H1 (cell line): ENCODE measurements at regions not wholly inside any gene's neighbourhood (a gene's known extent, or its start where the extent isn't known, plus 50 kb on each side); places are given as distances from the start of the nearest gene placed in this dataset.

Experiments
- CTCF ChIA-PET: fragments of 300-600 bp; sonication (Branson Sonifier 250); formaldehyde crosslinking; loops from one replicate; lab custom pipeline; 2021; ENCODE audit not compliant: partially characterized antibody; lab: Charles Lee
- POLR2A ChIA-PET: fragments of 300-600 bp; sonication (Branson Sonifier 250); formaldehyde crosslinking; loops from one replicate; lab custom pipeline; 2021; ENCODE audit warnings: inconsistent platforms; ENCODE audit not compliant: partially characterized antibody; lab: Charles Lee
- DNase-seq, 2 experiments: peaks; one replicate each; pipeline versions ENCODE4 v3.0.0 to v3.0.0-alpha.2; 2010 to 2022; ENCODE audit warnings: low spot score in 2 of 2, low read depth in 1 of 2, mixed read lengths in 1 of 2
- FAIRE-seq: peaks from 2 replicates; lab custom pipeline; 2011; peaks lifted over from hg19 to GRCh38; lab: Jason Lieb, UNC
- H2AFZ ChIP-seq: 2 replicates; pipeline ENCODE4 v1.8.1; 2012; ENCODE audit warnings: low read length, inconsistent platforms
- H2AK5ac ChIP-seq: 2 replicates; pipeline ENCODE4 v1.6.1; 2013; ENCODE audit warnings: low read depth, low read length
- H2BK120ac ChIP-seq: replicated peaks from 2 replicates; pipeline ENCODE3; 2013; ENCODE audit warnings: low read depth, low read length, inconsistent platforms
- H2BK12ac ChIP-seq: 2 replicates; pipeline ENCODE4 v1.6.1; 2013; ENCODE audit warnings: low read depth, low read length
- H2BK15ac ChIP-seq: 2 replicates; pipeline ENCODE4 v1.6.1; 2013; ENCODE audit warnings: low read length
- H2BK20ac ChIP-seq: 2 replicates; pipeline ENCODE4 v1.6.1; 2013; ENCODE audit warnings: low read length
- H2BK5ac ChIP-seq: 2 replicates; pipeline ENCODE4 v1.6.1; 2013; ENCODE audit warnings: low read depth, low read length
- H3K14ac ChIP-seq: 2 replicates; pipeline ENCODE4 v1.6.1; 2013; ENCODE audit warnings: inconsistent platforms; ENCODE audit not compliant: insufficient read length
- H3K18ac ChIP-seq: 2 replicates; pipeline ENCODE4 v1.6.1; 2013; ENCODE audit warnings: low read length; ENCODE audit errors: extremely low read depth
- H3K23ac ChIP-seq: 2 replicates; pipeline ENCODE4 v1.6.1; 2013; ENCODE audit warnings: inconsistent platforms; ENCODE audit not compliant: insufficient read length
- H3K23me2 ChIP-seq: 2 replicates; pipeline ENCODE4 v1.6.1; 2013; ENCODE audit warnings: low read depth, low read length
- H3K27ac ChIP-seq: 2 replicates; pipeline ENCODE4 v1.6.1; 2011; ENCODE audit warnings: low read depth, low read length, inconsistent platforms
- H3K27me3 ChIP-seq, 4 experiments: replicated peaks in 1 of 4; 1 replicate in 1 of 4; 2 replicates in 3 of 4; pipeline versions ENCODE4 v1.6.1 to v1.8.1; 2011 to 2013; ENCODE audit warnings: low read length in 3 of 4, mild to moderate bottlenecking in 3 of 4, inconsistent platforms in 2 of 4, mixed read lengths in 2 of 4, moderate library complexity in 1 of 4; ENCODE audit not compliant: control insufficient read depth in 3 of 4, insufficient read depth in 3 of 4; ENCODE audit errors: extremely low read depth in 1 of 4
- H3K36me3 ChIP-seq, 4 experiments: 2 replicates each; pipeline versions ENCODE4 v1.6.1 to v1.8.1; 2011 to 2013; ENCODE audit warnings: mild to moderate bottlenecking in 4 of 4, low read length in 3 of 4, moderate library complexity in 2 of 4, control low read depth in 1 of 4, inconsistent platforms in 1 of 4; ENCODE audit not compliant: insufficient read depth in 4 of 4, control insufficient read depth in 2 of 4
- H3K4ac ChIP-seq: replicated peaks from 2 replicates; pipeline ENCODE3; 2013; ENCODE audit warnings: low read length, low read depth, mixed read lengths, inconsistent platforms; ENCODE audit not compliant: insufficient read length
- H3K4me1 ChIP-seq, 4 experiments: replicated peaks in 1 of 4; 1 replicate in 1 of 4; 2 replicates in 3 of 4; pipeline versions ENCODE4 v1.6.1 to v1.8.1; 2011 to 2013; ENCODE audit warnings: low read length in 3 of 4, inconsistent platforms in 2 of 4, mixed read lengths in 1 of 4; ENCODE audit not compliant: insufficient read depth in 4 of 4, control insufficient read depth in 3 of 4
- H3K4me2 ChIP-seq, 2 experiments: 2 replicates each; pipeline versions ENCODE4 v1.6.1 to v1.8.1; 2011 to 2013; ENCODE audit warnings: low read depth in 2 of 2, low read length in 2 of 2, control low read depth in 1 of 2, inconsistent platforms in 1 of 2, mild to moderate bottlenecking in 1 of 2; ENCODE audit not compliant: insufficient read depth in 1 of 2
- H3K4me3 ChIP-seq, 4 experiments: fragments of 200-600, 300-600 bp in 1 of 4; sonication (generic), shearing (Covaris generic), sonication (Bioruptor Twin) in 1 of 4; 2 replicates each; pipeline versions ENCODE4 v1.5.1 to v1.8.1; 2011 to 2016; ENCODE audit warnings: low read length in 4 of 4, low read depth in 3 of 4, control low read depth in 2 of 4, inconsistent platforms in 2 of 4, mild to moderate bottlenecking in 2 of 4, mixed read lengths in 1 of 4, moderate library complexity in 1 of 4; ENCODE audit not compliant: insufficient read depth in 2 of 4; ENCODE audit errors: extremely low read depth in 1 of 4
- H3K56ac ChIP-seq: replicated peaks from 2 replicates; pipeline ENCODE3; 2013; ENCODE audit warnings: low read depth, mild to moderate bottlenecking, mixed read lengths, low read length, inconsistent platforms; ENCODE audit not compliant: insufficient read length
- H3K79me1 ChIP-seq: 2 replicates; pipeline ENCODE4 v1.6.1; 2013; ENCODE audit warnings: low read depth, low read length, control low read depth
- H3K79me2 ChIP-seq, 2 experiments: 2 replicates each; pipeline versions ENCODE4 v1.6.1 to v1.8.1; 2012 to 2013; ENCODE audit warnings: low read length in 2 of 2, mild to moderate bottlenecking in 2 of 2, inconsistent platforms in 1 of 2; ENCODE audit not compliant: insufficient read depth in 2 of 2, control insufficient read depth in 1 of 2
- H3K9ac ChIP-seq, 4 experiments: replicated peaks in 1 of 4; 1 replicate in 1 of 4; 2 replicates in 3 of 4; pipeline versions ENCODE4 v1.6.1 to v1.8.1; 2011 to 2013; ENCODE audit warnings: low read depth in 3 of 4, low read length in 3 of 4, control low read depth in 2 of 4, mild to moderate bottlenecking in 2 of 4, moderate library complexity in 2 of 4, inconsistent platforms in 1 of 4; ENCODE audit errors: extremely low read depth in 1 of 4
- H3K9me3 ChIP-seq, 2 experiments: 2 replicates each; pipeline versions ENCODE4 v1.6.1 to v1.8.1; 2012 to 2013; ENCODE audit warnings: mild to moderate bottlenecking in 2 of 2, moderate library complexity in 2 of 2, control low read depth in 1 of 2, inconsistent platforms in 1 of 2, low read depth in 1 of 2, low read length in 1 of 2, mixed read lengths in 1 of 2; ENCODE audit not compliant: insufficient read depth in 2 of 2
- H4K20me1 ChIP-seq, 2 experiments: replicated peaks in 1 of 2; 2 replicates each; pipeline versions ENCODE3 to v1.8.1; 2011 to 2013; ENCODE audit warnings: inconsistent platforms in 2 of 2, low read length in 2 of 2, mild to moderate bottlenecking in 1 of 2; ENCODE audit not compliant: insufficient read depth in 2 of 2, control insufficient read depth in 1 of 2
- H4K5ac ChIP-seq: 2 replicates; pipeline ENCODE4 v1.6.1; 2013; ENCODE audit warnings: low read length, low read depth, mixed read lengths, inconsistent platforms; ENCODE audit not compliant: insufficient read length
- H4K8ac ChIP-seq: 2 replicates; pipeline ENCODE4 v1.8.0; 2013; ENCODE audit warnings: mild to moderate bottlenecking, moderate library complexity, low read length, inconsistent platforms; ENCODE audit not compliant: insufficient read depth; ENCODE audit errors: extremely low read depth
- H4K91ac ChIP-seq: replicated peaks from 2 replicates; pipeline ENCODE3; 2013; ENCODE audit warnings: low read length, mixed read lengths, inconsistent platforms; ENCODE audit not compliant: insufficient read length
- EGR1 ChIP-seq: IDR thresholded peaks from 2 replicates; pipeline ENCODE4 v1.6.1; 2011; ENCODE audit warnings: low read depth, low read length, borderline replicate concordance
- RFX5 ChIP-seq: IDR thresholded peaks from 2 replicates; pipeline ENCODE4 v1.6.1; 2011; ENCODE audit warnings: low read depth, low read length, improper control_type of control experiment, borderline replicate concordance
- RNF2 ChIP-seq: fragments of 200-900, 300-1000 bp; sonication (generic); IDR thresholded peaks from 2 replicates; pipeline ENCODE4 v1.7.1; 2016; ENCODE audit warnings: borderline replicate concordance, low read depth, mild to moderate bottlenecking, antibody characterized with exemption, low read length; ENCODE audit not compliant: poor library complexity, severe bottlenecking; ENCODE audit errors: missing control alignments
- TAF1 ChIP-seq: IDR thresholded peaks from 2 replicates; pipeline ENCODE4 v1.6.1; 2011; ENCODE audit warnings: mild to moderate bottlenecking, low read depth, low read length
- WGBS, 2 experiments: shearing (Covaris generic) in 1 of 2; methylation state at CpG; one replicate each; pipeline versions ENCODE4 v1.1.6 to v1.1.7; 2013 to 2015; ENCODE audit warnings: low lambda C conversion rate in 2 of 2, mixed read lengths in 2 of 2, inconsistent platforms in 1 of 2, low coverage in 1 of 2, missing lambda C conversion rate in 1 of 2; ENCODE audit not compliant: insufficient replicate concordance in 2 of 2, insufficient coverage in 1 of 2, insufficient read length in 1 of 2; ENCODE audit errors: extremely low coverage in 1 of 2, missing lambda C conversion rate in 1 of 2; 5-methylcytosine and 5-hydroxymethylcytosine counted together

- Histone ChIP-seq H2BK15ac (no peak overlapping the region), H3K4me3 (no peak overlapping the region), H3K4me1 (peaks cover 0 to 7% (median 4%) of the 10 kb centered on the region in 4 experiments; a peak in 5 of 7 replicates), H4K20me1 (no peaks in the 10 kb centered on the region), H3K79me1 (no peaks in the 10 kb centered on the region), H4K5ac (no peak overlapping the region), H2BK20ac (no peak overlapping the region), H3K14ac (no peak overlapping the region), H3K18ac (no peak overlapping the region), H3K79me2 (no peaks in the 10 kb centered on the region), H4K91ac (no peak overlapping the region), H3K9ac (no peak overlapping the region), H3K36me3 (no peaks in the 10 kb centered on the region), H3K27ac (no peak overlapping the region), H2BK12ac (no peak overlapping the region), H3K23me2 (no peaks in the 10 kb centered on the region), H2BK5ac (no peak overlapping the region), H3K9me3 (no peaks in the 10 kb centered on the region), H2AFZ (no peak overlapping the region; the same call in 1 of the 2 replicates), H3K4ac (no peak overlapping the region), H2AK5ac (no peak overlapping the region), H3K23ac (no peak overlapping the region), H3K27me3 (no peaks in the 10 kb centered on the region), H3K4me2 (peak overlapping the region; percentile 3 to 16; a peak in 3 of 4 replicates), H3K56ac (no peak overlapping the region), H4K8ac (no peak overlapping the region), H2BK120ac (no peak overlapping the region)
- DNase-seq (peak in 1 of 2 experiments; percentile 5), FAIRE-seq (peak; percentile 58)
- WGBS, 2 experiments = 69% methylated on average over 2 of the region's 2 CpGs; no CpG with 5 or more reads in 1 of the 2 experiments
- ChIA-PET CTCF (no interaction called here), POLR2A (no interaction called here)
- TF ChIP-seq RNF2 (no peak), RFX5 (no peak), TAF1 (no peak), EGR1 (no peak)
These were observed 540.0 kb upstream of the GYPC start for GRCh38 chr2:126115975-126116374.
